22Rv1 (cell line): ENCODE measurements at regions not wholly inside any gene's neighbourhood (a gene's known extent, or its start where the extent isn't known, plus 50 kb on each side); places are given as distances from the start of the nearest gene placed in this dataset.

Source experiments
- H3K27ac ChIP-seq: fragments of 450-650 bp; 2 replicates; pipeline ENCODE4 v1.5.1; 2017
- CTCF ChIP-seq: fragments of 450-650 bp; IDR thresholded peaks from 2 replicates; pipeline ENCODE4 v1.5.1; 2017; ENCODE audit warnings: mild to moderate bottlenecking
- ZFX ChIP-seq: fragments of 450-650 bp; IDR thresholded peaks from 2 replicates; pipeline ENCODE4 v1.6.1; 2017; ENCODE audit warnings: antibody characterized with exemption, borderline replicate concordance

- no peak for TF ChIP-seq ZFX
- TF ChIP-seq CTCF = no peak
- H3K27ac ChIP-seq = no peak overlapping the region
These were observed 709.9 kb downstream of the LUZP2 start for GRCh38 chr11:25206762-25207161.

- TF ChIP-seq CTCF (no peak), ZFX (no peak)
- H3K27ac ChIP-seq = no peak overlapping the region
These were observed 714.9 kb downstream of the LUZP2 start for GRCh38 chr11:25211635-25212254.

- no peak for TF ChIP-seq CTCF
- TF ChIP-seq ZFX = no peak
- no peak overlapping the region for H3K27ac ChIP-seq
These were observed 717.8 kb downstream of the LUZP2 start for GRCh38 chr11:25214535-25215176.

- TF ChIP-seq CTCF (no peak), ZFX (no peak)
- H3K27ac ChIP-seq = no peak overlapping the region
These were observed 721.2 kb downstream of the LUZP2 start for GRCh38 chr11:25218036-25218435.

GRCh38 chr11:25225078-25225477, 728.2 kb downstream of the LUZP2 start:
- TF ChIP-seq ZFX (no peak), CTCF (no peak)
- no peak overlapping the region for H3K27ac ChIP-seq

- H3K27ac ChIP-seq = no peak overlapping the region
- no peak for TF ChIP-seq CTCF
These were observed 746.1 kb downstream of the LUZP2 start for GRCh38 chr11:25242928-25243327.

- no peak overlapping the region for H3K27ac ChIP-seq
- TF ChIP-seq ZFX (no peak), CTCF (no peak)
These were observed 747.3 kb downstream of the LUZP2 start for GRCh38 chr11:25244126-25244525.
